SK-N-SH treated with all-trans-retinoic acid at 6 μM for 48 hours (cell line): ENCODE measurements at regions not wholly inside any gene's neighbourhood (a gene's known extent, or its start where the extent isn't known, plus 50 kb on each side); places are given as distances from the start of the nearest gene placed in this dataset.
"Not testable (repeated sequence)": the region's sequence is repeated elsewhere in the genome, so short reads cannot be mapped to it uniquely, and the experiment has no call there.

ENCODE experiments used
- ATAC-seq: fragments of 200-7000 bp; cut with Tn5 transposase; 3 replicates; pipeline ENCODE4 v1.9.1; 2020; ENCODE audit warnings: mild to moderate bottlenecking, moderate library complexity
- ARNTL ChIP-seq: fragments of 450-650 bp; formaldehyde crosslinking; IDR thresholded peaks from 2 replicates; pipeline ENCODE4 v1.5.0; 2020; ENCODE audit warnings: low read depth, mild to moderate bottlenecking, moderate library complexity, borderline replicate concordance
- BACH2 ChIP-seq: fragments of 250-450 bp; sonication (Bioruptor Pico); IDR thresholded peaks from 2 replicates; pipeline ENCODE4 v1.9.0; 2021; ENCODE audit warnings: mild to moderate bottlenecking, borderline replicate concordance
- CSDC2 ChIP-seq: fragments of 250-450 bp; sonication (Bioruptor Pico); IDR thresholded peaks from 2 replicates; pipeline ENCODE4 v1.5.0; 2020; ENCODE audit warnings: mild to moderate bottlenecking, moderate library complexity
- ESRRG ChIP-seq: fragments of 250-450 bp; sonication (Bioruptor Pico); IDR thresholded peaks from 2 replicates; pipeline ENCODE4 v1.6.1; 2021; ENCODE audit warnings: mild to moderate bottlenecking
- GLIS3 ChIP-seq: fragments of 250-450 bp; sonication (Bioruptor Pico); IDR thresholded peaks from 2 replicates; pipeline ENCODE4 v1.5.0; 2020; ENCODE audit warnings: mild to moderate bottlenecking, moderate library complexity
- OSR1 ChIP-seq: fragments of 250-450 bp; sonication (Bioruptor Pico); IDR thresholded peaks from 2 replicates; pipeline ENCODE4 v1.8.0; 2022; ENCODE audit warnings: moderate library complexity, mild to moderate bottlenecking, inconsistent platforms
- PATZ1 ChIP-seq: fragments of 250-450 bp; sonication (Bioruptor Pico); IDR thresholded peaks from 2 replicates; pipeline ENCODE4 v1.8.0; 2020; ENCODE audit warnings: mild to moderate bottlenecking, moderate library complexity, borderline replicate concordance
- PPARA ChIP-seq: fragments of 250-450 bp; sonication (Bioruptor Pico); IDR thresholded peaks from 2 replicates; pipeline ENCODE4 v1.5.0; 2020; ENCODE audit warnings: mild to moderate bottlenecking, borderline replicate concordance
- RARB ChIP-seq: fragments of 250-450 bp; sonication (Bioruptor Pico); IDR thresholded peaks from 2 replicates; pipeline ENCODE4 v1.8.0; 2021; ENCODE audit warnings: mild to moderate bottlenecking, moderate library complexity
- SNAI2 ChIP-seq: fragments of 250-450 bp; sonication (Bioruptor Pico); IDR thresholded peaks from 2 replicates; pipeline ENCODE4 v1.5.0; 2020; ENCODE audit warnings: mild to moderate bottlenecking, moderate library complexity
- TCF4 ChIP-seq: fragments of 250-450 bp; sonication (Bioruptor Pico); IDR thresholded peaks from 2 replicates; pipeline ENCODE4 v1.8.0; 2021; ENCODE audit warnings: mild to moderate bottlenecking, moderate library complexity, borderline replicate concordance
- TOX ChIP-seq: fragments of 250-450 bp; sonication (Bioruptor Pico); IDR thresholded peaks from 2 replicates; pipeline ENCODE4 v1.8.0; 2021; ENCODE audit warnings: mild to moderate bottlenecking, moderate library complexity, borderline replicate concordance
- TSHZ2 ChIP-seq: fragments of 250-450 bp; sonication (Bioruptor Pico); IDR thresholded peaks from 2 replicates; pipeline ENCODE4 v1.5.0; 2020; ENCODE audit warnings: mild to moderate bottlenecking, moderate library complexity
- ZC3H10 ChIP-seq: fragments of 250-450 bp; sonication (Bioruptor Pico); IDR thresholded peaks from 2 replicates; pipeline ENCODE4 v1.5.1; 2021; ENCODE audit warnings: mild to moderate bottlenecking, moderate library complexity
- ZFP3 ChIP-seq: fragments of 250-450 bp; sonication (Bioruptor Pico); IDR thresholded peaks from 2 replicates; pipeline ENCODE4 v1.5.0; 2020; ENCODE audit warnings: mild to moderate bottlenecking, moderate library complexity
- ZFP30 ChIP-seq: fragments of 450-650 bp; formaldehyde crosslinking; IDR thresholded peaks from 2 replicates; pipeline ENCODE4 v1.5.0; 2022; ENCODE audit warnings: mild to moderate bottlenecking, moderate library complexity
- ZNF565 ChIP-seq: fragments of 450-650 bp; formaldehyde crosslinking; conservative IDR thresholded peaks from 2 replicates; pipeline ENCODE4 v1.5.0; 2020; ENCODE audit warnings: low read depth, mild to moderate bottlenecking, moderate library complexity
- ZNF70 ChIP-seq: fragments of 450-650 bp; formaldehyde crosslinking; IDR thresholded peaks from 2 replicates; pipeline ENCODE4 v1.5.0; 2020; ENCODE audit warnings: mild to moderate bottlenecking, moderate library complexity
- ZNF8 ChIP-seq: fragments of 450-650 bp; formaldehyde crosslinking; IDR thresholded peaks from 2 replicates; pipeline ENCODE4 v1.5.0; 2020; ENCODE audit warnings: mild to moderate bottlenecking, moderate library complexity
- TF ChIP-seq, protein P1 (sequence below): fragments of 250-450 bp; sonication (Bioruptor Pico); IDR thresholded peaks from 2 replicates; pipeline ENCODE4 v1.5.1; 2021; ENCODE audit warnings: mild to moderate bottlenecking, moderate library complexity

GRCh38 chr7:66430164-66430545, 198.5 kb upstream of the KCTD7 start (continued):
- TF ChIP-seq TSHZ2 (no peak), TOX (no peak)

DNA sequence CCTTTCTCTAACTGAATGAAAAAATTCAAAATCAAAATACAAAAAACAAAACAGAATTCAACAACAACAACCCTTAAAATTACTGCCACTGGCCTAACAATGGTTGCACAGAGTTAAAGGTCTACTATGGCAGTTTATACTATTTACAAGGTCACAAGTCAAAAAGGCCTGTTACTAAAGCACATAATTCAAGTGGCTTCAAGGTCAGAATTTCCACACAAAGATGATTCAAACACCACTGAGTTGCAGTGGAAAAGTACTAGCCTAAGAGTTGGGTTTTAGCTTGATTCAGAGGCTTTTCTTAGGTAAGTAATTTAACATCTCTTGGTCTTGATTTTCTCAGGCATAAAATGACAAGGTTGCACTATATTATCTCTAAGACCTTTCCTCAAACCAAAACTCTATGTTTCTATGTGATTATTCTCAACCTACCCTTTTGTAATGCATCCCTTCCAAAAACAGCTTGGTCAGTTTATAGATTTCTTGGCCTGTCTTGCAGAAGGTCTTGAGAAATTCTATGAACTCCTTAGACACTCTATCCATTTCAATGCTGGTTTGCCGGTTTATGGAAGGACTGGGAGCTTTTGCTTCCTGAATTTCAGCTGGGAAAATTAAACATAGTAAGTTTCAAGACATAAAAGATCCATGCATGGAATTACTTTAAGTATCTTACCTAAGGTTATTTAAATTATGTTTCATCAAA, 189.8 kb upstream of the KCTD7 start:
- not testable (repeated sequence) for ATAC-seq

- TF ChIP-seq ZFP3 (CRISPR knock-in tag) = no peak
- no peak for TF ChIP-seq TOX
- TF ChIP-seq, protein P1, sequence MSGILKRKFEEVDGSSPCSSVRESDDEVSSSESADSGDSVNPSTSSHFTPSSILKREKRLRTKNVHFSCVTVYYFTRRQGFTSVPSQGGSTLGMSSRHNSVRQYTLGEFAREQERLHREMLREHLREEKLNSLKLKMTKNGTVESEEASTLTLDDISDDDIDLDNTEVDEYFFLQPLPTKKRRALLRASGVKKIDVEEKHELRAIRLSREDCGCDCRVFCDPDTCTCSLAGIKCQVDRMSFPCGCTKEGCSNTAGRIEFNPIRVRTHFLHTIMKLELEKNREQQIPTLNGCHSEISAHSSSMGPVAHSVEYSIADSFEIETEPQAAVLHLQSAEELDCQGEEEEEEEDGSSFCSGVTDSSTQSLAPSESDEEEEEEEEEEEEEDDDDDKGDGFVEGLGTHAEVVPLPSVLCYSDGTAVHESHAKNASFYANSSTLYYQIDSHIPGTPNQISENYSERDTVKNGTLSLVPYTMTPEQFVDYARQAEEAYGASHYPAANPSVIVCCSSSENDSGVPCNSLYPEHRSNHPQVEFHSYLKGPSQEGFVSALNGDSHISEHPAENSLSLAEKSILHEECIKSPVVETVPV (CRISPR knock-in tag) = no peak
- TF ChIP-seq TSHZ2 = no peak
- TF ChIP-seq ZNF70 (CRISPR knock-in tag) = no peak
- TF ChIP-seq PATZ1 (CRISPR knock-in tag) = no peak
- TF ChIP-seq ZFP30 (CRISPR knock-in tag) = no peak
- no peak for TF ChIP-seq ZC3H10 (CRISPR knock-in tag)
- TF ChIP-seq RARB (CRISPR knock-in tag) = no peak
- TF ChIP-seq TCF4 (CRISPR knock-in tag) = no peak
- TF ChIP-seq SNAI2 = no peak
- ATAC-seq = no peak
These were observed 186.3 kb upstream of the KCTD7 start for GRCh38 chr7:66442385-66442784.

DNA sequence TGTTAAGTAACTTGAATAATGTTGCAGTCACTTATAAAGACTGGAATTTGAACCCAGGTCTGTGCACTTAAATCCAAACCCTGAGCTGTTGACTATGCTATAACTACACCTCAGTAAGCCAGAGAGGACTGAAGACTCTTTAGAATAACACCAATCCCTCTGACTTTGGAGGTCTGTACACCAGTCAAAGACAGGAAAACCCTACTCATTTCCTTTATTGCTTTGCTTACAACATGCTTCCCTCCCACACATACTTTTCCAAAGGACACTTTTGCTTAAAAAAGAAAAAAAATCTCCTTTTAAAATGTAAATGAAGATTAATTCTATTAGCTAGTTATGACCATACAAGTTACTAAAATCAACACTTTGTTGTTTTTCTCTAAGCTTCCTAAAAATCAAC, 184.7 kb upstream of the KCTD7 start:
- TF ChIP-seq ARNTL (CRISPR knock-in tag) = no peak
- TF ChIP-seq OSR1 (CRISPR knock-in tag) = no peak
- TF ChIP-seq ZC3H10 (CRISPR knock-in tag) = no peak
- no peak for TF ChIP-seq ZNF565 (CRISPR knock-in tag)
- no peak for TF ChIP-seq ZFP3 (CRISPR knock-in tag)
- TF ChIP-seq, protein P1 (CRISPR knock-in tag) = no peak
- TF ChIP-seq CSDC2 = no peak
- no peak for TF ChIP-seq ZNF70 (CRISPR knock-in tag)
- no peak for TF ChIP-seq BACH2 (CRISPR knock-in tag)
- TF ChIP-seq ESRRG (CRISPR knock-in tag) = no peak
- no peak for TF ChIP-seq TSHZ2
- TF ChIP-seq ZNF8 = no peak
- TF ChIP-seq ZFP30 (CRISPR knock-in tag) = no peak
- no peak for TF ChIP-seq SNAI2
- no peak for TF ChIP-seq GLIS3 (CRISPR knock-in tag)
- TF ChIP-seq TOX = no peak
- TF ChIP-seq PPARA (CRISPR knock-in tag) = no peak
- TF ChIP-seq RARB (CRISPR knock-in tag) = no peak
- no peak for ATAC-seq

DNA sequence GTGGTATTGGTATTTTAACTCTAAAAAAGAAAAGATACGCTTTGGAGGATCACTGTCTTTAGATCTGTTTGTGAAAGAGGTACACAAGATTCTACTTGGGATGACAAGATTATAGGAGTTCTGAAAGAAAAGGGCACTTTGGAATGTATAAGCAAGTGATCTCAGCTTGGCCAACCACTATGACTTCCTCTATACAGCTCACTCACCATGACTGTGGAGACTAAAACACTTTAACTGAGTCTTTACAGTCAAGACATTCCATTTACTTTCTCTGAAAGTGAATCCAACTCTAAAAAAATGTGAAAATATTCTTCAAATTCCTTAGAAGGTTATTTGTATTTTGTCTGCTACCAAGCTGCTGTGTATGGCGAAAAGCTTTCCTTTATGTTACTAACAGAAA, 181.7 kb upstream of the KCTD7 start:
- peak; percentile 43; the same call in 1 of the 3 replicates for ATAC-seq

- ATAC-seq = not testable (repeated sequence)
These were observed 177.9 kb upstream of the KCTD7 start for GRCh38 chr7:66450814-66451213.
